ENCODE measurements at regions not wholly inside any gene's neighbourhood (a gene's known extent, or its start where the extent isn't known, plus 50 kb on each side); places are given as distances from the start of the nearest gene placed in this dataset.

DNA sequence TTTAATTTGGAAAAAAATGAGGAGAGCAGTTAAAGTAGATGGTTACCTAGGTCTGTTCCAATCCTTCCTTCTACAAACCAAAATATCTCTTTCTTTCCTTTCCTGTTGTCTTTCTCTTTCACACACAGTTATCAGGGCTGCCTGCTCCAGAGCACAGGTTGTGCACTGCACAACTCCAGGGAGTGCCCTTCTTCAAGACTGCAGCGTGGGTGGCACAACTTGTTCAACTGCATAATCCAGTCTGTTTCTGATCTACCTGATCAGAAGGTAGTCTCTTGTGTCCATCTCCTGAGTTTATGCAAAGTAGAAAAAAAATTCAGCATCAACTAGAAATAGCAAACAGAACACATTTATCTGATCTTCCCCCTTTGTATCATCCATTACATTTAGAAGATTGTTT is 78.1 kb upstream of the COL13A1 start:
- TF ChIP-seq, protein P1, sequence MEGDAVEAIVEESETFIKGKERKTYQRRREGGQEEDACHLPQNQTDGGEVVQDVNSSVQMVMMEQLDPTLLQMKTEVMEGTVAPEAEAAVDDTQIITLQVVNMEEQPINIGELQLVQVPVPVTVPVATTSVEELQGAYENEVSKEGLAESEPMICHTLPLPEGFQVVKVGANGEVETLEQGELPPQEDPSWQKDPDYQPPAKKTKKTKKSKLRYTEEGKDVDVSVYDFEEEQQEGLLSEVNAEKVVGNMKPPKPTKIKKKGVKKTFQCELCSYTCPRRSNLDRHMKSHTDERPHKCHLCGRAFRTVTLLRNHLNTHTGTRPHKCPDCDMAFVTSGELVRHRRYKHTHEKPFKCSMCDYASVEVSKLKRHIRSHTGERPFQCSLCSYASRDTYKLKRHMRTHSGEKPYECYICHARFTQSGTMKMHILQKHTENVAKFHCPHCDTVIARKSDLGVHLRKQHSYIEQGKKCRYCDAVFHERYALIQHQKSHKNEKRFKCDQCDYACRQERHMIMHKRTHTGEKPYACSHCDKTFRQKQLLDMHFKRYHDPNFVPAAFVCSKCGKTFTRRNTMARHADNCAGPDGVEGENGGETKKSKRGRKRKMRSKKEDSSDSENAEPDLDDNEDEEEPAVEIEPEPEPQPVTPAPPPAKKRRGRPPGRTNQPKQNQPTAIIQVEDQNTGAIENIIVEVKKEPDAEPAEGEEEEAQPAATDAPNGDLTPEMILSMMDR (IDR thresholded peaks at IDR 0.05): no peak
- TF ChIP-seq POLR2A (IDR thresholded peaks at IDR 0.05): no peak
